GM12874 (cell line): ENCODE measurements at regions not wholly inside any gene's neighbourhood (a gene's known extent, or its start where the extent isn't known, plus 50 kb on each side); places are given as distances from the start of the nearest gene placed in this dataset.
A peak's percentile ranks its signal among the peaks of the same experiment; 100 is the strongest.

ENCODE experiments used
- CTCF ChIP-seq: IDR thresholded peaks from 2 replicates; pipeline ENCODE4 v1.5.1; 2011; ENCODE audit warnings: low read depth, mild to moderate bottlenecking, control low read depth, low read length, moderate library complexity; ENCODE audit not compliant: insufficient read depth

GRCh38 chr22:22745225-22746060 lies 101.0 kb downstream of the GGTLC2 start:
- peak; percentile 90 for TF ChIP-seq CTCF

- no peak for TF ChIP-seq CTCF
Measured at GRCh38 chr22:22746061-22746962, 101.9 kb downstream of the GGTLC2 start.

- TF ChIP-seq CTCF, result no peak
Measured at GRCh38 chr22:22746963-22747933, 102.8 kb downstream of the GGTLC2 start.

- TF ChIP-seq CTCF, result peak; percentile 78
Measured at GRCh38 chr22:22748297-22748743, 103.9 kb downstream of the GGTLC2 start.

GRCh38 chr22:22748756-22749155 lies 104.3 kb downstream of the GGTLC2 start:
- TF ChIP-seq CTCF, result no peak

GRCh38 chr22:22749167-22749758 lies 104.8 kb downstream of the GGTLC2 start:
- no peak for TF ChIP-seq CTCF
